HG03280 (cell line): ENCODE measurements at regions not wholly inside any gene's neighbourhood (a gene's known extent, or its start where the extent isn't known, plus 50 kb on each side); places are given as distances from the start of the nearest gene placed in this dataset.
"Not testable (repeated sequence)": the region's sequence is repeated elsewhere in the genome, so short reads cannot be mapped to it uniquely, and the experiment has no call there.

Source experiments
- ATAC-seq: cut with Tn5 transposase; IDR thresholded peaks from one replicate; pipeline ENCODE4 v1.9.1; 2021; ENCODE audit warnings: mild to moderate bottlenecking, moderate library complexity; ENCODE audit not compliant: unreplicated experiment

GRCh38 chr14:39563361-39563760, 131.1 kb upstream of the FBXO33 start:
- ATAC-seq: no peak

GRCh38 chr14:39562175-39562574, 129.9 kb upstream of the FBXO33 start:
- ATAC-seq: no peak

- no peak for ATAC-seq
These were observed 126.3 kb upstream of the FBXO33 start for GRCh38 chr14:39558525-39558924.

- ATAC-seq: no peak
These were observed 123.5 kb upstream of the FBXO33 start for GRCh38 chr14:39555749-39556148.

- no peak for ATAC-seq
These were observed 122.3 kb upstream of the FBXO33 start for GRCh38 chr14:39554576-39554975.

- no peak for ATAC-seq
These were observed 116.1 kb upstream of the FBXO33 start for GRCh38 chr14:39548358-39548757.

GRCh38 chr14:39547845-39548244, 115.6 kb upstream of the FBXO33 start:
- ATAC-seq: no peak

GRCh38 chr14:39505812-39506211, 73.6 kb upstream of the FBXO33 start:
- no peak for ATAC-seq

- ATAC-seq: no peak
These were observed 68.0 kb upstream of the FBXO33 start for GRCh38 chr14:39500253-39500652.

GRCh38 chr14:39499514-39499913, 67.3 kb upstream of the FBXO33 start:
- ATAC-seq: no peak

- ATAC-seq: not testable (repeated sequence)
These were observed 65.4 kb upstream of the FBXO33 start for GRCh38 chr14:39497677-39498076.

GRCh38 chr14:39492267-39492666, 60.0 kb upstream of the FBXO33 start:
- ATAC-seq: no peak

- ATAC-seq: no peak
These were observed 58.9 kb upstream of the FBXO33 start for GRCh38 chr14:39491134-39491571.

- ATAC-seq: no peak
These were observed 56.4 kb upstream of the FBXO33 start for GRCh38 chr14:39488600-39488999.

GRCh38 chr14:39483682-39484081, 51.4 kb upstream of the FBXO33 start:
- ATAC-seq: no peak
